Skin epidermis (tissue), 12 donors: ENCODE measurements at regions not wholly inside any gene's neighbourhood (a gene's known extent, or its start where the extent isn't known, plus 50 kb on each side); places are given as distances from the start of the nearest gene placed in this dataset.
"Not testable (repeated sequence)": the region's sequence is repeated elsewhere in the genome, so short reads cannot be mapped to it uniquely, and the experiment has no call there.

ENCODE experiments used
- H3K27ac ChIP-seq, 21 experiments: fragments of 200-600 bp; sonication (generic) in 11 of 21; one replicate each; pipeline ENCODE4 v1.5.0; 2020; ENCODE audit warnings: mild to moderate bottlenecking in 3 of 21, inconsistent platforms in 2 of 21, moderate library complexity in 2 of 21
- H3K4me3 ChIP-seq, 7 experiments: fragments of 200-600 bp; sonication (generic) in 2 of 7; one replicate each; pipeline ENCODE4 v1.5.0; 2020; ENCODE audit warnings: inconsistent platforms in 2 of 7, mild to moderate bottlenecking in 2 of 7, moderate library complexity in 1 of 7

- Histone ChIP-seq H3K27ac (no peak overlapping the region), H3K4me3 (no peak overlapping the region)
Measured at GRCh38 chr17:71482625-71483024, 638.2 kb upstream of the SOX9 start.

GRCh38 chr17:71484546-71484945 is 636.3 kb upstream of the SOX9 start:
- no peak overlapping the region for H3K27ac ChIP-seq
- H3K4me3 ChIP-seq, result no peak overlapping the region

GRCh38 chr17:71485426-71485825 is 635.4 kb upstream of the SOX9 start:
- Histone ChIP-seq H3K27ac (no peak overlapping the region), H3K4me3 (no peak overlapping the region)

- no peak overlapping the region for H3K27ac ChIP-seq
- no peak overlapping the region for H3K4me3 ChIP-seq
Measured at GRCh38 chr17:71486261-71486660, 634.6 kb upstream of the SOX9 start.

GRCh38 chr17:71488851-71489250 is 632.0 kb upstream of the SOX9 start:
- Histone ChIP-seq H3K4me3 (no peak overlapping the region), H3K27ac (no peak overlapping the region)

- H3K4me3 ChIP-seq, result no peak overlapping the region
Measured at GRCh38 chr17:71494062-71494855, 626.6 kb upstream of the SOX9 start.

GRCh38 chr17:71495420-71495819 is 625.4 kb upstream of the SOX9 start:
- Histone ChIP-seq H3K4me3 (no peak overlapping the region), H3K27ac (no peak overlapping the region)

More at GRCh38 chr17:71494062-71494855, 626.6 kb upstream of the SOX9 start:
- H3K27ac ChIP-seq, result peak overlapping the region in 1 of 21 experiments; percentile 14

GRCh38 chr17:71496552-71496951 is 624.3 kb upstream of the SOX9 start:
- Histone ChIP-seq H3K27ac (no peak overlapping the region), H3K4me3 (no peak overlapping the region)

- Histone ChIP-seq H3K27ac (no peak overlapping the region), H3K4me3 (no peak overlapping the region)
Measured at GRCh38 chr17:71500761-71501555, 619.9 kb upstream of the SOX9 start.

GRCh38 chr17:71501711-71502110 is 619.1 kb upstream of the SOX9 start:
- no peak overlapping the region for H3K27ac ChIP-seq
- no peak overlapping the region for H3K4me3 ChIP-seq

- no peak overlapping the region for H3K27ac ChIP-seq
- H3K4me3 ChIP-seq, result no peak overlapping the region
Measured at GRCh38 chr17:71502443-71502842, 618.4 kb upstream of the SOX9 start.

GRCh38 chr17:71503710-71504465 is 616.9 kb upstream of the SOX9 start:
- no peak overlapping the region for H3K27ac ChIP-seq
- no peak overlapping the region for H3K4me3 ChIP-seq

GRCh38 chr17:71505200-71505599 is 615.6 kb upstream of the SOX9 start:
- Histone ChIP-seq H3K4me3 (no peak overlapping the region), H3K27ac (no peak overlapping the region)

GRCh38 chr17:71505981-71506380 is 614.8 kb upstream of the SOX9 start:
- Histone ChIP-seq H3K27ac (no peak overlapping the region), H3K4me3 (no peak overlapping the region)

GRCh38 chr17:71511266-71511995 is 609.4 kb upstream of the SOX9 start:
- Histone ChIP-seq H3K27ac (no peak overlapping the region), H3K4me3 (no peak overlapping the region)

- H3K4me3 ChIP-seq, H3K27ac ChIP-seq: not testable (repeated sequence)
Measured at GRCh38 chr17:71513725-71514124, 607.1 kb upstream of the SOX9 start.

- H3K4me3 ChIP-seq, result no peak overlapping the region
Measured at GRCh38 chr17:71516149-71516548, 604.7 kb upstream of the SOX9 start.

GRCh38 chr17:71519285-71519684 is 601.5 kb upstream of the SOX9 start:
- H3K27ac ChIP-seq, result no peak overlapping the region
- no peak overlapping the region for H3K4me3 ChIP-seq

More at GRCh38 chr17:71516149-71516548, 604.7 kb upstream of the SOX9 start:
- H3K27ac ChIP-seq, result no peak overlapping the region

GRCh38 chr17:71521724-71522123 is 599.1 kb upstream of the SOX9 start:
- no peak overlapping the region for H3K4me3 ChIP-seq
- H3K27ac ChIP-seq, result no peak overlapping the region

- Histone ChIP-seq H3K4me3 (no peak overlapping the region), H3K27ac (no peak overlapping the region)
Measured at GRCh38 chr17:71522383-71522782, 598.4 kb upstream of the SOX9 start.
